ENCODE measurements at regions not wholly inside any gene's neighbourhood (a gene's known extent, or its start where the extent isn't known, plus 50 kb on each side); places are given as distances from the start of the nearest gene placed in this dataset.

GRCh38 chr2:126480033-126480432, 175.9 kb upstream of the GYPC start:
- Mint-ChIP-seq H3K27me3 (peaks cover 5% of the 10 kb centered on the region), H3K9me3 (no peaks in the 10 kb centered on the region), H3K27ac (no peak overlapping the region), H3K36me3 (ENCODE audit: low read depth) (no peaks in the 10 kb centered on the region), H3K4me3 (no peak overlapping the region), H3K4me1 (ENCODE audit: low read depth) (no peaks in the 10 kb centered on the region)
- DNase-seq = no peak

- Mint-ChIP-seq H3K27ac (no peak overlapping the region), H3K36me3 (ENCODE audit: low read depth) (no peaks in the 10 kb centered on the region), H3K27me3 (peaks cover 10% of the 10 kb centered on the region), H3K4me1 (ENCODE audit: low read depth) (no peaks in the 10 kb centered on the region), H3K9me3 (no peaks in the 10 kb centered on the region), H3K4me3 (no peak overlapping the region)
- no peak for DNase-seq
Measured at GRCh38 chr2:126482582-126483464, 173.1 kb upstream of the GYPC start.

- Mint-ChIP-seq H3K4me1 (ENCODE audit: low read depth) (no peaks in the 10 kb centered on the region), H3K9me3 (peaks cover 13% of the 10 kb centered on the region), H3K27ac (no peak overlapping the region), H3K4me3 (no peak overlapping the region), H3K36me3 (ENCODE audit: low read depth) (no peaks in the 10 kb centered on the region), H3K27me3 (peaks cover 29% of the 10 kb centered on the region)
- DNase-seq = no peak
Measured at GRCh38 chr2:126494593-126494992, 161.4 kb upstream of the GYPC start.

GRCh38 chr2:126495189-126495588, 160.8 kb upstream of the GYPC start:
- H3K27ac Mint-ChIP-seq = no peak overlapping the region
- no peak overlapping the region for H3K4me3 Mint-ChIP-seq
- H3K4me1 Mint-ChIP-seq (ENCODE audit: low read depth) = no peaks in the 10 kb centered on the region
- no peaks in the 10 kb centered on the region for H3K36me3 Mint-ChIP-seq (ENCODE audit: low read depth)
- H3K27me3 Mint-ChIP-seq = peaks cover 27% of the 10 kb centered on the region
- peaks cover 13% of the 10 kb centered on the region for H3K9me3 Mint-ChIP-seq
- no peak for DNase-seq

GRCh38 chr2:126496493-126496892, 159.5 kb upstream of the GYPC start:
- Mint-ChIP-seq H3K36me3 (ENCODE audit: low read depth) (no peaks in the 10 kb centered on the region), H3K4me3 (no peak overlapping the region)

GRCh38 chr2:126503476-126503875, 152.5 kb upstream of the GYPC start:
- Mint-ChIP-seq H3K27ac (no peak overlapping the region), H3K4me1 (ENCODE audit: low read depth) (no peaks in the 10 kb centered on the region)
- DNase-seq = no peak

More at GRCh38 chr2:126496493-126496892, 159.5 kb upstream of the GYPC start:
- Mint-ChIP-seq H3K9me3 (peaks cover 13% of the 10 kb centered on the region), H3K4me1 (ENCODE audit: low read depth) (no peaks in the 10 kb centered on the region), H3K27ac (no peak overlapping the region), H3K27me3 (peaks cover 31% of the 10 kb centered on the region)
- no peak for DNase-seq

GRCh38 chr2:126504949-126505348, 151.0 kb upstream of the GYPC start:
- no peaks in the 10 kb centered on the region for H3K4me1 Mint-ChIP-seq (ENCODE audit: low read depth)
- no peak overlapping the region for H3K4me3 Mint-ChIP-seq
- no peaks in the 10 kb centered on the region for H3K9me3 Mint-ChIP-seq
- no peaks in the 10 kb centered on the region for H3K36me3 Mint-ChIP-seq (ENCODE audit: low read depth)
- no peak overlapping the region for H3K27ac Mint-ChIP-seq
- peaks cover 5% of the 10 kb centered on the region for H3K27me3 Mint-ChIP-seq
- DNase-seq = no peak

More at GRCh38 chr2:126503476-126503875, 152.5 kb upstream of the GYPC start:
- peaks cover 8% of the 10 kb centered on the region for H3K27me3 Mint-ChIP-seq
- H3K4me3 Mint-ChIP-seq = no peak overlapping the region
- H3K9me3 Mint-ChIP-seq = no peaks in the 10 kb centered on the region
- no peaks in the 10 kb centered on the region for H3K36me3 Mint-ChIP-seq (ENCODE audit: low read depth)

GRCh38 chr2:126506786-126507185, 149.2 kb upstream of the GYPC start:
- no peaks in the 10 kb centered on the region for H3K36me3 Mint-ChIP-seq (ENCODE audit: low read depth)
- H3K27me3 Mint-ChIP-seq = no peaks in the 10 kb centered on the region
- no peak overlapping the region for H3K4me3 Mint-ChIP-seq
- H3K4me1 Mint-ChIP-seq (ENCODE audit: low read depth) = no peaks in the 10 kb centered on the region
- DNase-seq = no peak
- no peak overlapping the region for H3K27ac Mint-ChIP-seq
- no peaks in the 10 kb centered on the region for H3K9me3 Mint-ChIP-seq

- DNase-seq = no peak
- Mint-ChIP-seq H3K9me3 (no peaks in the 10 kb centered on the region), H3K27ac (no peak overlapping the region), H3K4me3 (no peak overlapping the region), H3K4me1 (ENCODE audit: low read depth) (no peaks in the 10 kb centered on the region), H3K36me3 (ENCODE audit: low read depth) (no peaks in the 10 kb centered on the region), H3K27me3 (no peaks in the 10 kb centered on the region)
Measured at GRCh38 chr2:126507425-126507911, 148.5 kb upstream of the GYPC start.

- Mint-ChIP-seq H3K4me1 (ENCODE audit: low read depth) (no peaks in the 10 kb centered on the region), H3K9me3 (no peaks in the 10 kb centered on the region), H3K27ac (no peak overlapping the region), H3K27me3 (peaks cover 3% of the 10 kb centered on the region), H3K4me3 (no peak overlapping the region), H3K36me3 (ENCODE audit: low read depth) (no peaks in the 10 kb centered on the region)
- no peak for DNase-seq
Measured at GRCh38 chr2:126510356-126510755, 145.6 kb upstream of the GYPC start.

GRCh38 chr2:126510960-126511359, 145.0 kb upstream of the GYPC start:
- no peak overlapping the region for H3K27ac Mint-ChIP-seq

GRCh38 chr2:126512026-126512425, 143.9 kb upstream of the GYPC start:
- H3K27me3 Mint-ChIP-seq = peaks cover 3% of the 10 kb centered on the region
- no peaks in the 10 kb centered on the region for H3K36me3 Mint-ChIP-seq (ENCODE audit: low read depth)

More at GRCh38 chr2:126510960-126511359, 145.0 kb upstream of the GYPC start:
- DNase-seq = no peak
- Mint-ChIP-seq H3K4me1 (ENCODE audit: low read depth) (no peaks in the 10 kb centered on the region), H3K36me3 (ENCODE audit: low read depth) (no peaks in the 10 kb centered on the region), H3K9me3 (no peaks in the 10 kb centered on the region), H3K27me3 (peaks cover 3% of the 10 kb centered on the region), H3K4me3 (no peak overlapping the region)

GRCh38 chr2:126513033-126513432, 142.9 kb upstream of the GYPC start:
- no peak overlapping the region for H3K27ac Mint-ChIP-seq
- H3K4me1 Mint-ChIP-seq (ENCODE audit: low read depth) = no peaks in the 10 kb centered on the region
- H3K36me3 Mint-ChIP-seq (ENCODE audit: low read depth) = no peaks in the 10 kb centered on the region
- H3K27me3 Mint-ChIP-seq = peaks cover 3% of the 10 kb centered on the region
- no peak overlapping the region for H3K4me3 Mint-ChIP-seq
- DNase-seq = no peak
- no peaks in the 10 kb centered on the region for H3K9me3 Mint-ChIP-seq

More at GRCh38 chr2:126512026-126512425, 143.9 kb upstream of the GYPC start:
- H3K9me3 Mint-ChIP-seq = no peaks in the 10 kb centered on the region
- H3K4me3 Mint-ChIP-seq = no peak overlapping the region
- H3K4me1 Mint-ChIP-seq (ENCODE audit: low read depth) = no peaks in the 10 kb centered on the region
- DNase-seq = no peak
- no peak overlapping the region for H3K27ac Mint-ChIP-seq

GRCh38 chr2:126515471-126515870, 140.5 kb upstream of the GYPC start:
- no peaks in the 10 kb centered on the region for H3K36me3 Mint-ChIP-seq (ENCODE audit: low read depth)

GRCh38 chr2:126518196-126518595, 137.8 kb upstream of the GYPC start:
- no peaks in the 10 kb centered on the region for H3K36me3 Mint-ChIP-seq (ENCODE audit: low read depth)
- no peak overlapping the region for H3K4me3 Mint-ChIP-seq
- peaks cover 8% of the 10 kb centered on the region for H3K27me3 Mint-ChIP-seq

More at GRCh38 chr2:126515471-126515870, 140.5 kb upstream of the GYPC start:
- H3K27ac Mint-ChIP-seq = no peak overlapping the region
- DNase-seq = no peak
- H3K9me3 Mint-ChIP-seq = no peaks in the 10 kb centered on the region
- no peaks in the 10 kb centered on the region for H3K4me1 Mint-ChIP-seq (ENCODE audit: low read depth)
- peaks cover 6% of the 10 kb centered on the region for H3K27me3 Mint-ChIP-seq
- H3K4me3 Mint-ChIP-seq = no peak overlapping the region

More at GRCh38 chr2:126518196-126518595, 137.8 kb upstream of the GYPC start:
- Mint-ChIP-seq H3K27ac (no peak overlapping the region), H3K4me1 (ENCODE audit: low read depth) (no peaks in the 10 kb centered on the region), H3K9me3 (no peaks in the 10 kb centered on the region)
- DNase-seq = no peak
